Fibroblast of gingiva (primary cell): ENCODE measurements at regions not wholly inside any gene's neighbourhood (a gene's known extent, or its start where the extent isn't known, plus 50 kb on each side); places are given as distances from the start of the nearest gene placed in this dataset.
"Not testable (repeated sequence)": the region's sequence is repeated elsewhere in the genome, so short reads cannot be mapped to it uniquely, and the experiment has no call there.

Source experiments
- DNase-seq: peaks from one replicate; pipeline ENCODE4 v3.0.0-alpha.2; 2011; ENCODE audit warnings: low read depth

- not testable (repeated sequence) for DNase-seq
Measured at GRCh38 chr2:111287646-111288568, 167.2 kb downstream of the BCL2L11 start.

- DNase-seq = peak; percentile 36
Measured at GRCh38 chr2:111290370-111290769, 169.7 kb downstream of the BCL2L11 start.

- not testable (repeated sequence) for DNase-seq
Measured at GRCh38 chr2:111291566-111291965, 170.9 kb downstream of the BCL2L11 start.

GRCh38 chr2:111292232-111292968, 171.7 kb downstream of the BCL2L11 start:
- DNase-seq = not testable (repeated sequence)

- DNase-seq = not testable (repeated sequence)
Measured at GRCh38 chr2:111294699-111295098, 174.0 kb downstream of the BCL2L11 start.

GRCh38 chr2:111296122-111296804, 175.5 kb downstream of the BCL2L11 start:
- not testable (repeated sequence) for DNase-seq

- not testable (repeated sequence) for DNase-seq
Measured at GRCh38 chr2:111297128-111297527, 176.4 kb downstream of the BCL2L11 start.

GRCh38 chr2:111298927-111299326, 178.2 kb downstream of the BCL2L11 start:
- not testable (repeated sequence) for DNase-seq

GRCh38 chr2:111299635-111300034, 178.9 kb downstream of the BCL2L11 start:
- not testable (repeated sequence) for DNase-seq

- DNase-seq = not testable (repeated sequence)
Measured at GRCh38 chr2:111301677-111302076, 181.0 kb downstream of the BCL2L11 start.

GRCh38 chr2:111302397-111303218, 181.9 kb downstream of the BCL2L11 start:
- not testable (repeated sequence) for DNase-seq

- DNase-seq = not testable (repeated sequence)
Measured at GRCh38 chr2:111307302-111307701, 186.6 kb downstream of the BCL2L11 start.

- not testable (repeated sequence) for DNase-seq
Measured at GRCh38 chr2:111309231-111310075, 188.7 kb downstream of the BCL2L11 start.

- DNase-seq = not testable (repeated sequence)
Measured at GRCh38 chr2:111310395-111310794, 189.7 kb downstream of the BCL2L11 start.

GRCh38 chr2:111311568-111311967, 190.9 kb downstream of the BCL2L11 start:
- DNase-seq = not testable (repeated sequence)

GRCh38 chr2:111312897-111313607, 192.3 kb downstream of the BCL2L11 start:
- peak; percentile 71 for DNase-seq

GRCh38 chr2:111313711-111314110, 193.0 kb downstream of the BCL2L11 start:
- not testable (repeated sequence) for DNase-seq

- DNase-seq = not testable (repeated sequence)
Measured at GRCh38 chr2:111315188-111315917, 194.6 kb downstream of the BCL2L11 start.

- DNase-seq = not testable (repeated sequence)
Measured at GRCh38 chr2:111316221-111316741, 195.6 kb downstream of the BCL2L11 start.
